ENCODE measurements at regions not wholly inside any gene's neighbourhood (a gene's known extent, or its start where the extent isn't known, plus 50 kb on each side); places are given as distances from the start of the nearest gene placed in this dataset.

DNA sequence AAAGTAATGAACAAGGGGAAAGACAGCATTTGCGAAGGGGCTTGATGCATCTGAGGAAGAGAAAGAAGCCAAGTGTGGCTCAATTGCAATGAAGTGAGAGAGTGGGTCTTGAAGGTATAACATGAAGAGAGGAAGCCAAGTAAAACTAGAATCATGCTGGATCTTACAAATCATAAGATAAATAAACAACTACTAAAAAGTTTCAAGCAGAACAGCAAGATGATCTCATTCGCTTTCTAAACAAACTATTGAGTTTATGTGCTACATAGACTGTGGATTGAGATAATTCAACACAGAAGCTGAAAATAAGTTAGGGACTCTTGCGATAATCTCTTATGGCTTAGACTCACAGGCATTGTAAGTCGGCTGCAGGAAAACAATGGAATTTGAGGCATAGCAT, 1310.5 kb upstream of the NRXN1 start:
- TF ChIP-seq, protein P1, sequence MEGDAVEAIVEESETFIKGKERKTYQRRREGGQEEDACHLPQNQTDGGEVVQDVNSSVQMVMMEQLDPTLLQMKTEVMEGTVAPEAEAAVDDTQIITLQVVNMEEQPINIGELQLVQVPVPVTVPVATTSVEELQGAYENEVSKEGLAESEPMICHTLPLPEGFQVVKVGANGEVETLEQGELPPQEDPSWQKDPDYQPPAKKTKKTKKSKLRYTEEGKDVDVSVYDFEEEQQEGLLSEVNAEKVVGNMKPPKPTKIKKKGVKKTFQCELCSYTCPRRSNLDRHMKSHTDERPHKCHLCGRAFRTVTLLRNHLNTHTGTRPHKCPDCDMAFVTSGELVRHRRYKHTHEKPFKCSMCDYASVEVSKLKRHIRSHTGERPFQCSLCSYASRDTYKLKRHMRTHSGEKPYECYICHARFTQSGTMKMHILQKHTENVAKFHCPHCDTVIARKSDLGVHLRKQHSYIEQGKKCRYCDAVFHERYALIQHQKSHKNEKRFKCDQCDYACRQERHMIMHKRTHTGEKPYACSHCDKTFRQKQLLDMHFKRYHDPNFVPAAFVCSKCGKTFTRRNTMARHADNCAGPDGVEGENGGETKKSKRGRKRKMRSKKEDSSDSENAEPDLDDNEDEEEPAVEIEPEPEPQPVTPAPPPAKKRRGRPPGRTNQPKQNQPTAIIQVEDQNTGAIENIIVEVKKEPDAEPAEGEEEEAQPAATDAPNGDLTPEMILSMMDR (IDR thresholded peaks at IDR 0.05): no peak
- TF ChIP-seq POLR2A (IDR thresholded peaks at IDR 0.05) (no peak), POLR2AphosphoS5 (IDR thresholded peaks at IDR 0.05) (no peak), EP300 (IDR thresholded peaks at IDR 0.05; ENCODE audit: low read depth) (no peak)

Measured in transverse colon (tissue), 4 donors.